GM12875 (cell line): ENCODE measurements at regions not wholly inside any gene's neighbourhood (a gene's known extent, or its start where the extent isn't known, plus 50 kb on each side); places are given as distances from the start of the nearest gene placed in this dataset.

Source experiments
- H3K4me3 ChIP-seq: one replicate; pipeline ENCODE4 v1.5.1; 2011; ENCODE audit warnings: low read depth, low read length, control low read depth
- TF ChIP-seq, protein P1 (sequence below): IDR thresholded peaks from 2 replicates; pipeline ENCODE4 v1.5.1; 2011; ENCODE audit warnings: low read depth, mild to moderate bottlenecking, control low read depth, inconsistent platforms, low read length, moderate library complexity, borderline replicate concordance; ENCODE audit not compliant: insufficient read depth

DNA sequence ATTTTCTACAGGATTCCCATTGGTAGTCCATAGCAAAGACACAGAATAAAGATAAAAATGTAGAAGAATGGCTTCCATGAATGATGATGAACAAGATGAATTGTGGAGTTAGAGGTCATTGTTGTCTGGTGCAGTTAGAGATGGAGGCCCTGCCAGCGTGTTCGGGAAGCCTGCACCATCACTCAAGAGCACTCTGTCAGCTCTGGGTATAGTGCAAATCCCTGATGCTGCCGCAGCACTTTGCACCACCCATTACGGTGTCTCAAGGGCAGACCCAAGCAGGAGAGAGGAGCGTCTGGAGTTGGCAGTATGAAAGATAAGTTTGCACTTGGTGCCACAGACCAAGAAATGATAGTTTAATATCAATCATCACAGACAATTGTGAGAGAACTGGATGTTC is 181.6 kb upstream of the CHST9 start:
- no peak overlapping the region for H3K4me3 ChIP-seq
- TF ChIP-seq, protein P1, sequence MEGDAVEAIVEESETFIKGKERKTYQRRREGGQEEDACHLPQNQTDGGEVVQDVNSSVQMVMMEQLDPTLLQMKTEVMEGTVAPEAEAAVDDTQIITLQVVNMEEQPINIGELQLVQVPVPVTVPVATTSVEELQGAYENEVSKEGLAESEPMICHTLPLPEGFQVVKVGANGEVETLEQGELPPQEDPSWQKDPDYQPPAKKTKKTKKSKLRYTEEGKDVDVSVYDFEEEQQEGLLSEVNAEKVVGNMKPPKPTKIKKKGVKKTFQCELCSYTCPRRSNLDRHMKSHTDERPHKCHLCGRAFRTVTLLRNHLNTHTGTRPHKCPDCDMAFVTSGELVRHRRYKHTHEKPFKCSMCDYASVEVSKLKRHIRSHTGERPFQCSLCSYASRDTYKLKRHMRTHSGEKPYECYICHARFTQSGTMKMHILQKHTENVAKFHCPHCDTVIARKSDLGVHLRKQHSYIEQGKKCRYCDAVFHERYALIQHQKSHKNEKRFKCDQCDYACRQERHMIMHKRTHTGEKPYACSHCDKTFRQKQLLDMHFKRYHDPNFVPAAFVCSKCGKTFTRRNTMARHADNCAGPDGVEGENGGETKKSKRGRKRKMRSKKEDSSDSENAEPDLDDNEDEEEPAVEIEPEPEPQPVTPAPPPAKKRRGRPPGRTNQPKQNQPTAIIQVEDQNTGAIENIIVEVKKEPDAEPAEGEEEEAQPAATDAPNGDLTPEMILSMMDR: no peak

DNA sequence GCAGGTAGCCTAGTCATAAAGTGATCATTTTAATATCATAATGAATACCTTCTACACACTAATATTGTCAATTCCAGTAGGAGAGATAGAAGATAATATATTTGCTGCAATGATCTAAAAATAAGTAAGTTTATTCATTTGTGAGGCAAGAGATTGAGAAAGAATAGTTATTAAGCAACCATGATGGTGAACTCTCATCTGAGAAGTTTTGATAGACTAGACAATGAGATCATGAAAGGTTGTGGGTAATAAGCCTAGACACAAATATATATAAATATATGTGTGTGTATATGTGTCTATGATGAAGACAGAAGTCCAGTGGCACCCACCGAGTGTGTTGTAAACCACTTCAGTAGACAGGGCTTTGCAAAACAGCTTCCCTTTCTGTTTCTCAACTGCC is 181.0 kb upstream of the CHST9 start:
- TF ChIP-seq, protein P1: no peak
- H3K4me3 ChIP-seq: no peak overlapping the region

DNA sequence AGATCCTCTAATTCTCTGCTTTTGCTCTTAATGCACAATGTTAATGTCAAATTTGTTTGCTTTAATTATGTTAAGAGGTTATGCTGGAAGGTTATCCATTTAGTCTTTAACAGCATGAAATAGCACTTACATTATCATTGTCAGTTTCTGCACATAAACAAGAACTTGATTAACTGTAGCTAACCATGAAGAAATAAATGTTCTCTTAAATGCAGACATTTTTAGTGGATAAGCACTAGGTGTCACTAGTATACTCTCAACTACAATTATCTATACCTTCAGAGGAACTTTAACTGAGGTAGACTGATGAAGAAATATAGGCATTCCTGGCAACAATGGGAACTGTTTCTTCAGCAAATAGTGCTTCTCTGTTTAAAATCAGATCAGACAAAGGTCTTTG is 178.8 kb upstream of the CHST9 start:
- TF ChIP-seq, protein P1: no peak
- H3K4me3 ChIP-seq: no peak overlapping the region

DNA sequence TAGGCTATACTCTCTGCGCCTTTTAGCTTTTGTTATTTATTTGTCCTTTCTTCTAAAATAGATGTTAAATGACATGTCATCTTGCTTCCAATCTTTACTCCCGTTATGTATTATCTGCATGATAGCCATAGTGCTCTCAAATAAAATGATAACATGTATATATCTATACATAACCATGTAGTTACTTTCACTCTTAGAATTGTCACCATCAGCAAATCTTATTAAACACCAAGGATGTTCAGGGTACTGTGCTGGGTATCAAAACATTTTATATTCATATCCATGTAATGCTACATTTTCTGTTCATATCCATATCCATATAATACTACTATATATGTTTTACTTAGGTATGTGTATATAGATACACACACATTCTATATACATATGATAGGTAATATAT is 176.4 kb upstream of the CHST9 start:
- TF ChIP-seq, protein P1: no peak
- H3K4me3 ChIP-seq: no peak overlapping the region

DNA sequence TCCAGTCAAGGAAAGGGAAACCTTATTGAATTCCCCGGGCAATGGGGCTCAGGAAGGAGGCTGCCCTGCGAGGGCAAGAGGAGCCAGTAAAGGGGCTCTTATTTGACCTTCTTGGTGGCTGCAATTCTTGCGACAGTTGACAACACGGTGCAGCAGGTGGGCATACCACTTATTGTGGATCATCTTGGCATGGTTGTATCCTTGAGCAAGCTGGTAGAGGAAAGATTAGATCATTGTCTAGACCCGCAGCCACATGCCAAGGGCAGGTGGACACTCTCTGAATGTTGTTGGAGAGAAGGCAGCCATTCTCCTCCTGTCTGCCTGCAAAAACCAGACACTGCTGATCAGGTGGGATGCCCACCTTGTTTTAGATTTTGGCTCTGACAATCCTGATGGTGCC is 170.2 kb upstream of the CHST9 start:
- TF ChIP-seq, protein P1: no peak

DNA sequence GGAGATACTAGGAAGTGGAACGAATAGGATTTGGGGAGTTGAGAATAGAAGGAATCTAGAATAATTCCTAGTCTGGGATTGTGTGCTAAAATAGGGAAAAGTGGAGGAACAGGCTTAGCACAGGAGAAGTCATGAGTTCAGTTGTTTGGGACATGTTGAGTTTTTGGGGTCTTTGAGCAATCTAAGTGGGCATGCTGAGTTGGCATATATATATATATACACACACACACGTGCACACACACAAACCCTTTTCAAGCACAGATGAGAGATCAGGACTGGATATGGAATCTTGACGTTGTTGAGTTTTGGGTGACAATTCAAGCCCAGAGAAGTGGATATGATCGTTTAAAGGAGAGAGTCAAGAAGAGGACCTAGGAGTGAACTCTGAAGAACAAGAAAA is 168.2 kb upstream of the CHST9 start:
- TF ChIP-seq, protein P1: no peak
- H3K4me3 ChIP-seq: no peak overlapping the region

More for the DNA sequence above, 170.2 kb upstream of the CHST9 start:
- H3K4me3 ChIP-seq: no peak overlapping the region

DNA sequence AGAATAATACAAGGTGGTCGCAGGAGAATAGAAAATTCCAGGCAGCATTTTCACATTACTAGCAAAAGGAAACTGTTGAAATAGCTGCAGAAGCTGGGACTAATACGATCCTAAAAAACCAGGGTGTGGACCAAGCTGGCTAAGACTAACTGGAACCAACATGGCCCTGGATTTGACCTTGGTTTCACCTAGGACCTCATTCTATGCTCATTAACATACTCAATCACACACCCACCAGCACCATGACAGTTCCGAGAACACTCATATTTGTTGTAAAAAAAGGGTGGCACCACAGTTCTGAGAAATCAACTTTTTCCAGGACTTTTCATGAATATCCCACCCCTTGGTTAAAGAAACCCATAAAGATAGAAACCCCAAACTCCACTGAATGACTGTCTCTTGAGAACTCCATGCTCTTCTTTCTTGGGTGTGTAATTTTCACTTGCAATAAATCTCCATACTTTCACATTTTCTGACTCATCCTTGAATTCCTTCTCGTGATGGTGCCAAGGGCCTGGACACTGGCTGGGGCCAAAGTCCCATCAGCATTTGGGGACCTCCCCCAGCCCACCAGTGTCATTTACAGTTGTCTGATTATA is 164.3 kb upstream of the CHST9 start:
- TF ChIP-seq, protein P1: no peak
- H3K4me3 ChIP-seq: no peak overlapping the region
